ENCODE measurements at regions not wholly inside any gene's neighbourhood (a gene's known extent, or its start where the extent isn't known, plus 50 kb on each side); places are given as distances from the start of the nearest gene placed in this dataset.

GRCh38 chr19:29381353-29382203 is 144.2 kb upstream of the VSTM2B start:
- no peak for FAIRE-seq
- DNase-seq, result no peak
- ATAC-seq, result no peak
- H3K36me3 ChIP-seq, result no peaks in the 10 kb centered on the region
- WGBS, 2 donors, result 56 to 70% methylated on average over 17 of the region's 17 CpGs
- H3K27me3 ChIP-seq, result no peaks in the 10 kb centered on the region
- H3K4me3 ChIP-seq, result no peak overlapping the region
- H3K27ac ChIP-seq, result no peak overlapping the region
- no peaks in the 10 kb centered on the region for H3K9me3 ChIP-seq
- intact Hi-C loops (cut with DNase I), result no loop called here
- no peaks in the 10 kb centered on the region for H3K4me1 ChIP-seq
- TF ChIP-seq, protein P1, sequence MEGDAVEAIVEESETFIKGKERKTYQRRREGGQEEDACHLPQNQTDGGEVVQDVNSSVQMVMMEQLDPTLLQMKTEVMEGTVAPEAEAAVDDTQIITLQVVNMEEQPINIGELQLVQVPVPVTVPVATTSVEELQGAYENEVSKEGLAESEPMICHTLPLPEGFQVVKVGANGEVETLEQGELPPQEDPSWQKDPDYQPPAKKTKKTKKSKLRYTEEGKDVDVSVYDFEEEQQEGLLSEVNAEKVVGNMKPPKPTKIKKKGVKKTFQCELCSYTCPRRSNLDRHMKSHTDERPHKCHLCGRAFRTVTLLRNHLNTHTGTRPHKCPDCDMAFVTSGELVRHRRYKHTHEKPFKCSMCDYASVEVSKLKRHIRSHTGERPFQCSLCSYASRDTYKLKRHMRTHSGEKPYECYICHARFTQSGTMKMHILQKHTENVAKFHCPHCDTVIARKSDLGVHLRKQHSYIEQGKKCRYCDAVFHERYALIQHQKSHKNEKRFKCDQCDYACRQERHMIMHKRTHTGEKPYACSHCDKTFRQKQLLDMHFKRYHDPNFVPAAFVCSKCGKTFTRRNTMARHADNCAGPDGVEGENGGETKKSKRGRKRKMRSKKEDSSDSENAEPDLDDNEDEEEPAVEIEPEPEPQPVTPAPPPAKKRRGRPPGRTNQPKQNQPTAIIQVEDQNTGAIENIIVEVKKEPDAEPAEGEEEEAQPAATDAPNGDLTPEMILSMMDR (IDR thresholded peaks at IDR 0.05), result no peak

GRCh38 chr19:29383696-29384095 is 142.1 kb upstream of the VSTM2B start:
- Histone ChIP-seq H3K9me3 (no peaks in the 10 kb centered on the region), H3K4me3 (no peak overlapping the region), H3K36me3 (no peaks in the 10 kb centered on the region), H3K27ac (no peak overlapping the region), H3K4me1 (no peaks in the 10 kb centered on the region), H3K27me3 (no peaks in the 10 kb centered on the region)
- FAIRE-seq (no peak), ATAC-seq (no peak), DNase-seq (no peak)
- WGBS, 2 donors, result 47 to 52% methylated on average over 6 of the region's 6 CpGs
- intact Hi-C loops (cut with DNase I), result no loop called here
- TF ChIP-seq, protein P1 (IDR thresholded peaks at IDR 0.05), result no peak

GRCh38 chr19:29384656-29385055 is 141.1 kb upstream of the VSTM2B start:
- FAIRE-seq, result no peak
- Histone ChIP-seq H3K27me3 (no peaks in the 10 kb centered on the region), H3K9me3 (no peaks in the 10 kb centered on the region), H3K4me1 (no peaks in the 10 kb centered on the region), H3K36me3 (no peaks in the 10 kb centered on the region), H3K27ac (no peak overlapping the region), H3K4me3 (no peak overlapping the region)
- intact Hi-C loops (cut with DNase I), result no loop called here
- 38 to 54% methylated on average over 8 of the region's 8 CpGs for WGBS, 2 donors
- no peak for DNase-seq
- no peak for ATAC-seq
- TF ChIP-seq, protein P1 (IDR thresholded peaks at IDR 0.05), result no peak

DNA sequence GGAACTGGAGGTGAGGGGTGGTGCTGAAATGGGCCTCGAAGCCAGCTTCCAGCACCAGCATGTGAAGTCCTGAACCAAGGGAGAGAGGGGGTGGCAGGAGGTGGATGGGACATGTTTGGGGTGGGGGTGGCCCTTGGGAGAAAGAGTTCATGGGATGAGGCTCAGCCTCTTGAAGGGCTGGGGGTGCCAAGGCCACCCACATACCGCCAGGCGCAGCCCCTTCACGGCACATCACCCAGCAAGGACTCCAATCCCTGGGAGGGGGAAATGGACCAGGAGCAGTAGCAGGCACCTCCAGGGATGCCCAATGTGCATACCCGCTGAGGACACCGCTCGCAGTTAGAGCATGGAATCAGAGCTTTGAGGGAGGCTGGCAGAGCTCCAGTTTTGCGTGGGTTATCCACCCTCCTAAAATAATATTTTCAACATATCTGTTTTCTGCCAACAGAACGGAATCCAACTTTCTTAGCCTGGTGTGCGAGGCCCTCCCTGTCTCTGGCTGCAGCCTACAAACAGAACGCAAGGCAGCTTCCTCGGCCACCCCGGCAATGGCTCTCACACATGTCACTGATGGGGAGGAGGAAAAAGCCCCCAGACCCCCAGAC is 140.5 kb upstream of the VSTM2B start:
- no peaks in the 10 kb centered on the region for H3K4me1 ChIP-seq
- H3K9me3 ChIP-seq, result no peaks in the 10 kb centered on the region
- ATAC-seq, result no peak
- FAIRE-seq, result no peak
- no peak for DNase-seq
- 55 to 58% methylated on average over 13 of the region's 13 CpGs for WGBS, 2 donors
- H3K27me3 ChIP-seq, result no peaks in the 10 kb centered on the region
- no peaks in the 10 kb centered on the region for H3K36me3 ChIP-seq
- intact Hi-C loops (cut with DNase I), result no loop called here
- no peak overlapping the region for H3K4me3 ChIP-seq
- H3K27ac ChIP-seq, result no peak overlapping the region
- TF ChIP-seq, protein P1 (IDR thresholded peaks at IDR 0.05), result no peak

DNA sequence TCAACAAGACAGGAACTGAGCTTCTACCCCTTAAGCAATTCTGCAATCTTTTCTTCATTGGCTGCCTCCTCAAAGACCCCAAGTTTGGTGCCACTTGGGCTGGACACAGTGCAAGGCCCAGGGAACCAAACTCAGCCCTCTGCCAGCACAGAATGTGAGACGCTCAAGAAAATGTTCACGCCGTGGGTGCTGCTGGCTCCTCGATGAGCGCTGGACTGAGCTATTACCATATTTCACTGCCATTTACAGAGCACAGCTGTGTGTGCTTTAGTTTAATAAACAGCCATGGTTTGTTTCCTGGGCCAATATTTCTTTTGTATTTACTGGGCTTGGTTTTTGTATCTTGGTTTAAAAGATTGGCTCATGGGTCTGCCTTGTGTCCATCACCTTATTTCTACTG is 138.8 kb upstream of the VSTM2B start:
- Histone ChIP-seq H3K27ac (no peak overlapping the region), H3K4me1 (no peaks in the 10 kb centered on the region), H3K9me3 (no peaks in the 10 kb centered on the region), H3K27me3 (no peaks in the 10 kb centered on the region), H3K4me3 (no peak overlapping the region), H3K36me3 (no peaks in the 10 kb centered on the region)
- TF ChIP-seq, protein P1 (IDR thresholded peaks at IDR 0.05), result no peak
- intact Hi-C loops (cut with DNase I), result no loop called here
- ATAC-seq (no peak), FAIRE-seq (no peak), DNase-seq (no peak)
- 64 to 66% methylated on average over 5 of the region's 5 CpGs for WGBS, 2 donors

Data from pancreas (tissue), 10 donors.